Body of pancreas (tissue), 4 donors: ENCODE measurements at regions not wholly inside any gene's neighbourhood (a gene's known extent, or its start where the extent isn't known, plus 50 kb on each side); places are given as distances from the start of the nearest gene placed in this dataset.

Source experiments
- CTCF ChIP-seq, 7 experiments: fragments of 450-650 bp in 4 of 7; fragments of 200-600 bp in 3 of 7; sonication (generic) in 3 of 7; IDR thresholded peaks; one replicate each; pipeline ENCODE4 v1.5.1; 2016 to 2019; ENCODE audit warnings: antibody characterized with exemption in 7 of 7
- POLR2A ChIP-seq, 3 donors: fragments of 450-650 bp; IDR thresholded peaks; one replicate each; pipeline ENCODE4 v1.6.1; 2016; ENCODE audit warnings: antibody characterized with exemption in 3 of 3, mild to moderate bottlenecking in 2 of 3

GRCh38 chr10:4196183-4196582 is 411.2 kb upstream of the KLF6 start:
- TF ChIP-seq CTCF (IDR thresholded peaks at IDR 0.05) (no peak), POLR2A (IDR thresholded peaks at IDR 0.05) (no peak)
